Prostate gland (tissue), 2 donors: ENCODE measurements at regions not wholly inside any gene's neighbourhood (a gene's known extent, or its start where the extent isn't known, plus 50 kb on each side); places are given as distances from the start of the nearest gene placed in this dataset.

Source experiments
- DNase-seq: peaks from one replicate; pipeline ENCODE4 v3.0.0-alpha.2; 2019; ENCODE audit warnings: low spot score
- H3K27ac ChIP-seq, 2 donors: fragments of 200-600 bp; sonication (generic); 2 replicates each; pipeline ENCODE4 v1.5.1; 2017 to 2019
- H3K27me3 ChIP-seq: fragments of 200-600 bp; sonication (generic); replicated peaks from 2 replicates; pipeline ENCODE4 v1.5.1; 2019; ENCODE audit not compliant: insufficient read depth
- H3K36me3 ChIP-seq, 2 donors: fragments of 200-600 bp; sonication (generic); 1 replicate in 1 of 2; 2 replicates in 1 of 2; pipeline versions ENCODE4 v1.5.1 to v1.8.1; 2017 to 2019
- H3K4me1 ChIP-seq: fragments of 200-600 bp; sonication (generic); replicated peaks from 2 replicates; pipeline ENCODE4 v1.5.1; 2019
- H3K4me3 ChIP-seq, 2 donors: fragments of 200-600 bp; sonication (generic); 2 replicates each; pipeline ENCODE4 v1.5.1; 2017 to 2019
- H3K9me3 ChIP-seq: fragments of 200-600 bp; sonication (generic); 2 replicates; pipeline ENCODE4 v1.5.1; 2017
- CTCF ChIP-seq, 4 experiments: fragments of 200-600 bp in 2 of 4; fragments of 450-650 bp in 2 of 4; sonication (generic) in 2 of 4; IDR thresholded peaks; 1 replicate in 3 of 4; 2 replicates in 1 of 4; pipeline ENCODE4 v1.5.1; 2016 to 2019; ENCODE audit warnings: antibody characterized with exemption in 4 of 4, mild to moderate bottlenecking in 2 of 4, moderate library complexity in 2 of 4
- POLR2A ChIP-seq: fragments of 450-650 bp; IDR thresholded peaks from one replicate; pipeline ENCODE4 v1.6.1; 2016; ENCODE audit warnings: antibody characterized with exemption, mild to moderate bottlenecking
- POLR2AphosphoS5 ChIP-seq: sonication (generic); formaldehyde crosslinking; IDR thresholded peaks from one replicate; pipeline ENCODE4 v1.6.1; 2017; ENCODE audit warnings: antibody characterized with exemption
- WGBS: methylation state at CpG from one replicate; pipeline ENCODE4 v1.1.5; 2018; 5-methylcytosine and 5-hydroxymethylcytosine counted together
- intact Hi-C: fragments of 100-400 bp; cut with DNase I; formaldehyde crosslinking; loops from one replicate; pipeline ENCODE4 v1.14.2; 2022

GRCh38 chr14:80395031-80395430 is 183.7 kb upstream of the DIO2 start:
- 28% methylated on average over 2 of the region's 2 CpGs for WGBS
- H3K9me3 ChIP-seq: no peaks in the 10 kb centered on the region
- no peak for DNase-seq
- H3K27me3 ChIP-seq: no peaks in the 10 kb centered on the region
- H3K4me1 ChIP-seq: no peaks in the 10 kb centered on the region
- no peak overlapping the region for H3K27ac ChIP-seq
- H3K4me3 ChIP-seq: no peak overlapping the region
- intact Hi-C loops: no loop called here
- no peak for TF ChIP-seq POLR2AphosphoS5
- TF ChIP-seq POLR2A: no peak
- no peak for TF ChIP-seq CTCF (IDR thresholded peaks at IDR 0.05)
- H3K36me3 ChIP-seq: no peaks in the 10 kb centered on the region

- WGBS: 33% methylated on average over 1 of the region's 1 CpG
- no peak for DNase-seq
- Histone ChIP-seq H3K4me1 (no peaks in the 10 kb centered on the region), H3K4me3 (no peak overlapping the region), H3K27ac (no peak overlapping the region), H3K36me3 (no peaks in the 10 kb centered on the region), H3K27me3 (no peaks in the 10 kb centered on the region), H3K9me3 (no peaks in the 10 kb centered on the region)
- intact Hi-C loops: no loop called here
- TF ChIP-seq POLR2A (no peak), CTCF (IDR thresholded peaks at IDR 0.05) (no peak), POLR2AphosphoS5 (no peak)
Measured at GRCh38 chr14:80393766-80394165, 182.5 kb upstream of the DIO2 start.

- Histone ChIP-seq H3K36me3 (no peaks in the 10 kb centered on the region), H3K9me3 (no peaks in the 10 kb centered on the region), H3K4me1 (no peaks in the 10 kb centered on the region), H3K4me3 (no peak overlapping the region), H3K27ac (no peak overlapping the region), H3K27me3 (no peaks in the 10 kb centered on the region)
- 92% methylated on average over 1 of the region's 1 CpG for WGBS
- intact Hi-C loops: no loop called here
- TF ChIP-seq POLR2AphosphoS5 (no peak), CTCF (IDR thresholded peaks at IDR 0.05) (no peak), POLR2A (no peak)
- no peak for DNase-seq
Measured at GRCh38 chr14:80390906-80391305, 179.6 kb upstream of the DIO2 start.

- H3K4me3 ChIP-seq: no peak overlapping the region
- DNase-seq: no peak
- H3K36me3 ChIP-seq: no peaks in the 10 kb centered on the region
- no peaks in the 10 kb centered on the region for H3K9me3 ChIP-seq
- WGBS: 27% methylated on average over 2 of the region's 2 CpGs
- H3K27me3 ChIP-seq: no peaks in the 10 kb centered on the region
- H3K27ac ChIP-seq: no peak overlapping the region
- intact Hi-C loops: no loop called here
- H3K4me1 ChIP-seq: no peaks in the 10 kb centered on the region
- TF ChIP-seq POLR2A (no peak), CTCF (IDR thresholded peaks at IDR 0.05) (no peak), POLR2AphosphoS5 (no peak)
Measured at GRCh38 chr14:80388980-80389711, 177.8 kb upstream of the DIO2 start.

GRCh38 chr14:80387563-80387981 is 176.3 kb upstream of the DIO2 start:
- H3K27ac ChIP-seq: no peak overlapping the region
- intact Hi-C loops: no loop called here

More at GRCh38 chr14:80387563-80387981, 176.3 kb upstream of the DIO2 start:
- Histone ChIP-seq H3K9me3 (no peaks in the 10 kb centered on the region), H3K4me1 (no peaks in the 10 kb centered on the region), H3K27me3 (no peaks in the 10 kb centered on the region), H3K36me3 (no peaks in the 10 kb centered on the region), H3K4me3 (no peak overlapping the region)
- TF ChIP-seq POLR2A (no peak), POLR2AphosphoS5 (no peak), CTCF (IDR thresholded peaks at IDR 0.05) (no peak)
- 73% methylated on average over 7 of the region's 7 CpGs for WGBS
- no peak for DNase-seq
